OCI-LY7 (cell line): ENCODE measurements at regions not wholly inside any gene's neighbourhood (a gene's known extent, or its start where the extent isn't known, plus 50 kb on each side); places are given as distances from the start of the nearest gene placed in this dataset.

Experiments
- BruUV-seq: library from RNA; stranded (reverse); fragments of 400-500 nt; replicated peaks from 2 replicates; lab custom pipeline; 2021; lab: Mats Ljungman, UMichigan
- CTCF ChIA-PET: fragments of 300-600 bp; sonication (Branson Sonifier 250); formaldehyde crosslinking; loops from one replicate; lab custom pipeline; 2022; ENCODE audit warnings: antibody characterized with exemption; ENCODE audit not compliant: unreplicated experiment; lab: Charles Lee
- POLR2A ChIA-PET: fragments of 300-600 bp; sonication (Branson Sonifier 250); formaldehyde crosslinking; loops from one replicate; lab custom pipeline; 2022; ENCODE audit warnings: antibody characterized with exemption; lab: Charles Lee
- DNase-seq: peaks from one replicate; pipeline ENCODE4 v3.0.0-alpha.2; 2015; ENCODE audit warnings: low spot score
- H2AFZ ChIP-seq: fragments of 200-600 bp; sonication (generic), shearing (Covaris generic); 2 replicates; pipeline ENCODE4 v1.6.1; 2014; ENCODE audit warnings: mild to moderate bottlenecking, antibody characterized with exemption, low read length, moderate library complexity
- H3K27ac ChIP-seq: fragments of 200-600 bp; sonication (generic); 2 replicates; pipeline ENCODE4 v1.5.1; 2014; ENCODE audit warnings: mixed run types, low read depth, mild to moderate bottlenecking, moderate library complexity, low read length, inconsistent platforms; ENCODE audit not compliant: poor library complexity, severe bottlenecking
- H3K36me3 ChIP-seq: fragments of 200-600 bp; sonication (generic); 2 replicates; pipeline ENCODE4 v1.6.1; 2014; ENCODE audit warnings: mild to moderate bottlenecking, antibody characterized with exemption, low read length, moderate library complexity, mixed read lengths; ENCODE audit not compliant: insufficient read depth
- H3K4me1 ChIP-seq: fragments of 200-600 bp; sonication (generic); 2 replicates; pipeline ENCODE4 v1.5.1; 2014; ENCODE audit warnings: mild to moderate bottlenecking, low read length; ENCODE audit not compliant: insufficient read depth, poor library complexity, severe bottlenecking
- H3K4me2 ChIP-seq: fragments of 200-600 bp; sonication (generic); 2 replicates; pipeline ENCODE4 v1.6.1; 2014; ENCODE audit warnings: mild to moderate bottlenecking, low read length
- H3K4me3 ChIP-seq: fragments of 200-600 bp; sonication (generic); 2 replicates; pipeline ENCODE4 v1.5.1; 2014; ENCODE audit warnings: mild to moderate bottlenecking, low read depth, low read length; ENCODE audit not compliant: poor library complexity, severe bottlenecking
- H3K79me2 ChIP-seq: fragments of 200-600 bp; sonication (generic); 2 replicates; pipeline ENCODE4 v1.6.1; 2016; ENCODE audit warnings: low read depth, mild to moderate bottlenecking, low read length, moderate library complexity, mixed read lengths; ENCODE audit not compliant: insufficient read depth
- H3K9me2 ChIP-seq: fragments of 200-600 bp; sonication (generic); 2 replicates; pipeline ENCODE4 v1.6.1; 2016; ENCODE audit warnings: mild to moderate bottlenecking, low read length, mixed read lengths; ENCODE audit not compliant: insufficient read depth
- H3K9me3 ChIP-seq: fragments of 200-600 bp; sonication (generic); 2 replicates; pipeline ENCODE4 v1.6.1; 2014; ENCODE audit warnings: mild to moderate bottlenecking, mixed run types, low read length, mixed read lengths
- H4K20me1 ChIP-seq: fragments of 200-600 bp; sonication (generic); 2 replicates; pipeline ENCODE4 v1.6.1; 2014; ENCODE audit warnings: mild to moderate bottlenecking, antibody characterized with exemption, low read length, moderate library complexity, mixed read lengths; ENCODE audit not compliant: insufficient read depth
- CTCF ChIP-seq: fragments of 200-600 bp; sonication (generic); conservative IDR thresholded peaks from 2 replicates; pipeline ENCODE4 v1.5.1; 2014; ENCODE audit warnings: mild to moderate bottlenecking, antibody characterized with exemption, low read length, moderate library complexity, mixed read lengths
- EZH2phosphoT487 ChIP-seq: fragments of 200-600 bp; sonication (generic); IDR thresholded peaks from 2 replicates; pipeline ENCODE4 v1.6.1; 2018; ENCODE audit warnings: low read depth, borderline replicate concordance, mild to moderate bottlenecking, mixed run types, antibody characterized with exemption, low read length, moderate library complexity, mixed read lengths
- intact Hi-C: fragments of 100-400 bp; cut with micrococcal nuclease; formaldehyde crosslinking; loops from one replicate; pipeline ENCODE4 v1.10.0; 2022; ENCODE audit not compliant: unreplicated experiment

GRCh38 chr1:59098655-59099054 lies 198.2 kb upstream of the FGGY start:
- TF ChIP-seq CTCF (no peak), EZH2phosphoT487 (no peak)
- Histone ChIP-seq H3K9me2 (no peaks in the 10 kb centered on the region), H3K79me2 (no peaks in the 10 kb centered on the region), H3K36me3 (no peaks in the 10 kb centered on the region), H3K4me1 (no peaks in the 10 kb centered on the region), H2AFZ (no peak overlapping the region), H3K4me3 (no peak overlapping the region), H3K9me3 (no peaks in the 10 kb centered on the region), H4K20me1 (no peaks in the 10 kb centered on the region), H3K27ac (no peak overlapping the region), H3K4me2 (no peak overlapping the region)
- POLR2A ChIA-PET: interaction anchor here (0.7 to 1.4 kb wide), 2 partner anchors 12 to 28 kb away, joined by 3 read pairs; no protein-coding TSS in a partner anchor
- CTCF ChIA-PET: no interaction called here
- intact Hi-C loops: no loop called here
- DNase-seq: no peak
- no TSS peak for BruUV-seq

- H3K4me1 ChIP-seq: no peaks in the 10 kb centered on the region
- POLR2A ChIA-PET: interaction anchor here (0.6 kb wide), 1 partner anchor 662 kb away, joined by 3 read pairs; no protein-coding TSS in a partner anchor
These were observed 196.1 kb upstream of the FGGY start for GRCh38 chr1:59100708-59101374.

More at GRCh38 chr1:59100708-59101374, 196.1 kb upstream of the FGGY start:
- Histone ChIP-seq H2AFZ (no peak overlapping the region), H3K27ac (no peak overlapping the region), H3K4me2 (no peak overlapping the region), H3K36me3 (no peaks in the 10 kb centered on the region), H3K9me2 (no peaks in the 10 kb centered on the region), H3K4me3 (no peak overlapping the region), H3K79me2 (no peaks in the 10 kb centered on the region), H4K20me1 (no peaks in the 10 kb centered on the region), H3K9me3 (no peaks in the 10 kb centered on the region)
- no TSS peak for BruUV-seq
- no peak for DNase-seq
- CTCF ChIA-PET: no interaction called here
- TF ChIP-seq EZH2phosphoT487: no peak
- TF ChIP-seq CTCF: no peak
- intact Hi-C loops: no loop called here
